ENCODE measurements at regions not wholly inside any gene's neighbourhood (a gene's known extent, or its start where the extent isn't known, plus 50 kb on each side); places are given as distances from the start of the nearest gene placed in this dataset.
"Not testable (repeated sequence)": the region's sequence is repeated elsewhere in the genome, so short reads cannot be mapped to it uniquely, and the experiment has no call there.

- Mint-ChIP-seq H3K4me1 (ENCODE audit: low read depth) (no peaks in the 10 kb centered on the region), H3K4me3 (no peak overlapping the region), H3K36me3 (ENCODE audit: low read depth) (no peaks in the 10 kb centered on the region), H3K9me3 (peaks cover 3% of the 10 kb centered on the region), H3K27ac (no peak overlapping the region), H3K27me3 (no peaks in the 10 kb centered on the region)
Measured at GRCh38 chr2:175432021-175432420, 250.5 kb upstream of the ATP5MC3 start.

GRCh38 chr2:175431101-175431946 lies 249.8 kb upstream of the ATP5MC3 start:
- peaks cover 3% of the 10 kb centered on the region for H3K27me3 Mint-ChIP-seq
- H3K4me3 Mint-ChIP-seq = no peak overlapping the region
- H3K4me1 Mint-ChIP-seq (ENCODE audit: low read depth) = no peaks in the 10 kb centered on the region
- no peaks in the 10 kb centered on the region for H3K36me3 Mint-ChIP-seq (ENCODE audit: low read depth)
- H3K27ac Mint-ChIP-seq = no peak overlapping the region
- H3K9me3 Mint-ChIP-seq = peaks cover 8% of the 10 kb centered on the region

- Mint-ChIP-seq H3K4me3 (no peak overlapping the region), H3K27ac (no peak overlapping the region), H3K4me1 (ENCODE audit: low read depth) (no peaks in the 10 kb centered on the region), H3K27me3 (peaks cover 7% of the 10 kb centered on the region), H3K36me3 (ENCODE audit: low read depth) (no peaks in the 10 kb centered on the region), H3K9me3 (peaks cover 8% of the 10 kb centered on the region)
Measured at GRCh38 chr2:175430236-175430635, 248.7 kb upstream of the ATP5MC3 start.

- no peak overlapping the region for H3K4me3 Mint-ChIP-seq
- H3K36me3 Mint-ChIP-seq (ENCODE audit: low read depth) = no peaks in the 10 kb centered on the region
- H3K4me1 Mint-ChIP-seq (ENCODE audit: low read depth) = no peaks in the 10 kb centered on the region
- no peaks in the 10 kb centered on the region for H3K9me3 Mint-ChIP-seq
- H3K27ac Mint-ChIP-seq = no peak overlapping the region
- H3K27me3 Mint-ChIP-seq = no peaks in the 10 kb centered on the region
Measured at GRCh38 chr2:175418224-175418835, 236.8 kb upstream of the ATP5MC3 start.

- Mint-ChIP-seq H3K4me1 (ENCODE audit: low read depth) (no peaks in the 10 kb centered on the region), H3K36me3 (ENCODE audit: low read depth) (no peaks in the 10 kb centered on the region), H3K27me3 (no peaks in the 10 kb centered on the region), H3K9me3 (no peaks in the 10 kb centered on the region), H3K27ac (no peak overlapping the region), H3K4me3 (no peak overlapping the region)
Measured at GRCh38 chr2:175414882-175415487, 233.5 kb upstream of the ATP5MC3 start.

GRCh38 chr2:175414191-175414881 lies 232.8 kb upstream of the ATP5MC3 start:
- H3K27ac Mint-ChIP-seq = no peak overlapping the region
- no peaks in the 10 kb centered on the region for H3K9me3 Mint-ChIP-seq
- H3K27me3 Mint-ChIP-seq = no peaks in the 10 kb centered on the region
- no peak overlapping the region for H3K4me3 Mint-ChIP-seq
- no peaks in the 10 kb centered on the region for H3K36me3 Mint-ChIP-seq (ENCODE audit: low read depth)
- no peaks in the 10 kb centered on the region for H3K4me1 Mint-ChIP-seq (ENCODE audit: low read depth)

GRCh38 chr2:175410941-175411340 lies 229.4 kb upstream of the ATP5MC3 start:
- not testable (repeated sequence) for H3K27me3 Mint-ChIP-seq; H3K4me1 Mint-ChIP-seq (ENCODE audit: low read depth)

GRCh38 chr2:175404839-175405238 lies 223.3 kb upstream of the ATP5MC3 start:
- H3K36me3 Mint-ChIP-seq (ENCODE audit: low read depth) = no peaks in the 10 kb centered on the region
- H3K27me3 Mint-ChIP-seq = peaks cover 16% of the 10 kb centered on the region
- H3K4me3 Mint-ChIP-seq = no peak overlapping the region
- H3K27ac Mint-ChIP-seq = no peak overlapping the region
- H3K9me3 Mint-ChIP-seq = no peaks in the 10 kb centered on the region
- H3K4me1 Mint-ChIP-seq (ENCODE audit: low read depth) = no peaks in the 10 kb centered on the region

More at GRCh38 chr2:175410941-175411340, 229.4 kb upstream of the ATP5MC3 start:
- H3K4me3 Mint-ChIP-seq; H3K9me3 Mint-ChIP-seq; H3K27ac Mint-ChIP-seq; H3K36me3 Mint-ChIP-seq (ENCODE audit: low read depth): not testable (repeated sequence)

- H3K4me1 Mint-ChIP-seq (ENCODE audit: low read depth) = no peaks in the 10 kb centered on the region
- no peaks in the 10 kb centered on the region for H3K36me3 Mint-ChIP-seq (ENCODE audit: low read depth)
- H3K27me3 Mint-ChIP-seq = peaks cover 17% of the 10 kb centered on the region
- H3K9me3 Mint-ChIP-seq = no peaks in the 10 kb centered on the region
- H3K27ac Mint-ChIP-seq = no peak overlapping the region
- H3K4me3 Mint-ChIP-seq = no peak overlapping the region
Measured at GRCh38 chr2:175403599-175404221, 222.2 kb upstream of the ATP5MC3 start.

GRCh38 chr2:175402571-175402970 lies 221.1 kb upstream of the ATP5MC3 start:
- H3K4me1 Mint-ChIP-seq (ENCODE audit: low read depth) = no peaks in the 10 kb centered on the region
- no peak overlapping the region for H3K27ac Mint-ChIP-seq
- H3K27me3 Mint-ChIP-seq = peaks cover 15% of the 10 kb centered on the region
- H3K36me3 Mint-ChIP-seq (ENCODE audit: low read depth) = no peaks in the 10 kb centered on the region
- H3K9me3 Mint-ChIP-seq = no peaks in the 10 kb centered on the region
- no peak overlapping the region for H3K4me3 Mint-ChIP-seq

GRCh38 chr2:175401956-175402469 lies 220.5 kb upstream of the ATP5MC3 start:
- Mint-ChIP-seq H3K4me1 (ENCODE audit: low read depth) (no peaks in the 10 kb centered on the region), H3K27ac (no peak overlapping the region), H3K9me3 (no peaks in the 10 kb centered on the region)

GRCh38 chr2:175400975-175401374 lies 219.5 kb upstream of the ATP5MC3 start:
- H3K4me3 Mint-ChIP-seq = no peak overlapping the region
- no peaks in the 10 kb centered on the region for H3K4me1 Mint-ChIP-seq (ENCODE audit: low read depth)
- peaks cover 14% of the 10 kb centered on the region for H3K27me3 Mint-ChIP-seq
- no peaks in the 10 kb centered on the region for H3K36me3 Mint-ChIP-seq (ENCODE audit: low read depth)
- H3K9me3 Mint-ChIP-seq = no peaks in the 10 kb centered on the region
- no peak overlapping the region for H3K27ac Mint-ChIP-seq

More at GRCh38 chr2:175401956-175402469, 220.5 kb upstream of the ATP5MC3 start:
- H3K4me3 Mint-ChIP-seq = no peak overlapping the region
- no peaks in the 10 kb centered on the region for H3K36me3 Mint-ChIP-seq (ENCODE audit: low read depth)
- H3K27me3 Mint-ChIP-seq = peaks cover 14% of the 10 kb centered on the region

GRCh38 chr2:175399326-175399725 lies 217.8 kb upstream of the ATP5MC3 start:
- no peak overlapping the region for H3K27ac Mint-ChIP-seq
- no peaks in the 10 kb centered on the region for H3K36me3 Mint-ChIP-seq (ENCODE audit: low read depth)
- H3K4me3 Mint-ChIP-seq = no peak overlapping the region

GRCh38 chr2:175398848-175399247 lies 217.3 kb upstream of the ATP5MC3 start:
- Mint-ChIP-seq H3K27me3 (peaks cover 11% of the 10 kb centered on the region), H3K27ac (no peak overlapping the region), H3K4me3 (no peak overlapping the region), H3K9me3 (no peaks in the 10 kb centered on the region), H3K4me1 (ENCODE audit: low read depth) (no peaks in the 10 kb centered on the region), H3K36me3 (ENCODE audit: low read depth) (no peaks in the 10 kb centered on the region)

More at GRCh38 chr2:175399326-175399725, 217.8 kb upstream of the ATP5MC3 start:
- Mint-ChIP-seq H3K4me1 (ENCODE audit: low read depth) (no peaks in the 10 kb centered on the region), H3K9me3 (no peaks in the 10 kb centered on the region), H3K27me3 (peaks cover 16% of the 10 kb centered on the region)
